Fibroblast of lung (primary cell): ENCODE measurements at regions not wholly inside any gene's neighbourhood (a gene's known extent, or its start where the extent isn't known, plus 50 kb on each side); places are given as distances from the start of the nearest gene placed in this dataset.

Experiments
- EZH2 ChIP-seq: IDR thresholded peaks from 2 replicates; pipeline ENCODE4 v1.5.1; 2012; ENCODE audit warnings: low read length, control low read depth, mild to moderate bottlenecking; ENCODE audit errors: missing control alignments
- TF ChIP-seq, protein P1 (sequence below), 2 donors: IDR thresholded peaks in 1 of 2; conservative IDR thresholded peaks in 1 of 2; 1 replicate in 1 of 2; 2 replicates in 1 of 2; pipeline ENCODE4 v1.5.1; 2011 to 2012; ENCODE audit warnings: low read length in 2 of 2, control low read depth in 1 of 2, inconsistent platforms in 1 of 2, low read depth in 1 of 2, mild to moderate bottlenecking in 1 of 2

- TF ChIP-seq, protein P1, sequence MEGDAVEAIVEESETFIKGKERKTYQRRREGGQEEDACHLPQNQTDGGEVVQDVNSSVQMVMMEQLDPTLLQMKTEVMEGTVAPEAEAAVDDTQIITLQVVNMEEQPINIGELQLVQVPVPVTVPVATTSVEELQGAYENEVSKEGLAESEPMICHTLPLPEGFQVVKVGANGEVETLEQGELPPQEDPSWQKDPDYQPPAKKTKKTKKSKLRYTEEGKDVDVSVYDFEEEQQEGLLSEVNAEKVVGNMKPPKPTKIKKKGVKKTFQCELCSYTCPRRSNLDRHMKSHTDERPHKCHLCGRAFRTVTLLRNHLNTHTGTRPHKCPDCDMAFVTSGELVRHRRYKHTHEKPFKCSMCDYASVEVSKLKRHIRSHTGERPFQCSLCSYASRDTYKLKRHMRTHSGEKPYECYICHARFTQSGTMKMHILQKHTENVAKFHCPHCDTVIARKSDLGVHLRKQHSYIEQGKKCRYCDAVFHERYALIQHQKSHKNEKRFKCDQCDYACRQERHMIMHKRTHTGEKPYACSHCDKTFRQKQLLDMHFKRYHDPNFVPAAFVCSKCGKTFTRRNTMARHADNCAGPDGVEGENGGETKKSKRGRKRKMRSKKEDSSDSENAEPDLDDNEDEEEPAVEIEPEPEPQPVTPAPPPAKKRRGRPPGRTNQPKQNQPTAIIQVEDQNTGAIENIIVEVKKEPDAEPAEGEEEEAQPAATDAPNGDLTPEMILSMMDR (conservative IDR thresholded peaks at IDR 0.05 in 1 of 2, IDR thresholded peaks at IDR 0.05 in 1 of 2; ENCODE audit: low read depth in 1 of 2, low read length in 2 of 2), result no peak
- TF ChIP-seq EZH2, result no peak
Observed at GRCh38 chr2:157929871-157930667, 53.9 kb upstream of the ACVR1 start.
